Thyroid gland (tissue), 4 donors: ENCODE measurements at regions not wholly inside any gene's neighbourhood (a gene's known extent, or its start where the extent isn't known, plus 50 kb on each side); places are given as distances from the start of the nearest gene placed in this dataset.

ENCODE experiments used
- POLR2A ChIP-seq, 2 donors: fragments of 450-650 bp; IDR thresholded peaks; one replicate each; pipeline ENCODE4 v1.6.1; 2017; ENCODE audit warnings: antibody characterized with exemption in 2 of 2, mild to moderate bottlenecking in 2 of 2, moderate library complexity in 1 of 2
- TF ChIP-seq, protein P1 (sequence below), 6 experiments: fragments of 200-600 bp in 3 of 6; fragments of 450-650 bp in 3 of 6; sonication (generic) in 3 of 6; IDR thresholded peaks; one replicate each; pipeline ENCODE4 v1.5.1; 2016 to 2019; ENCODE audit warnings: antibody characterized with exemption in 6 of 6, mild to moderate bottlenecking in 2 of 6, inconsistent platforms in 1 of 6, moderate library complexity in 1 of 6

DNA sequence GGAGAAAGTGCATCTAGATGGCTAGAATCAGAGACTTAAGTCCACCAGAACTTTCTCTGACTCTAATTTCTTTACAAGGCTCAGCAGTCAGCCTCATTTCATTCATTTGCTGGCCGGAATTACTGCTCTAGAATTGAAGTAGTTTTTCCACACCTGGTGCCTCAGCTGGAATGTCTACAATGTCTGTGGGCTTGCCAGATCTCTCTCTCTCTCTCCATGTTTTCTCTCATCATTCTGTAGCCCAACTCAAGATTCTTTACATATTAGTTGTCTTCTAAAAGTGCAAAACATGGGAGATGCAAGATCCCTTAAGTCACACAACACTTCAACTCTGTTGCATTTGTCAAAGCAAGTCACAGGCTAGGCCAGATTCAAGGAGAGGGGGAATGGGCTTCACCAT, 103.9 kb upstream of the TAF11L2 start:
- TF ChIP-seq, protein P1, sequence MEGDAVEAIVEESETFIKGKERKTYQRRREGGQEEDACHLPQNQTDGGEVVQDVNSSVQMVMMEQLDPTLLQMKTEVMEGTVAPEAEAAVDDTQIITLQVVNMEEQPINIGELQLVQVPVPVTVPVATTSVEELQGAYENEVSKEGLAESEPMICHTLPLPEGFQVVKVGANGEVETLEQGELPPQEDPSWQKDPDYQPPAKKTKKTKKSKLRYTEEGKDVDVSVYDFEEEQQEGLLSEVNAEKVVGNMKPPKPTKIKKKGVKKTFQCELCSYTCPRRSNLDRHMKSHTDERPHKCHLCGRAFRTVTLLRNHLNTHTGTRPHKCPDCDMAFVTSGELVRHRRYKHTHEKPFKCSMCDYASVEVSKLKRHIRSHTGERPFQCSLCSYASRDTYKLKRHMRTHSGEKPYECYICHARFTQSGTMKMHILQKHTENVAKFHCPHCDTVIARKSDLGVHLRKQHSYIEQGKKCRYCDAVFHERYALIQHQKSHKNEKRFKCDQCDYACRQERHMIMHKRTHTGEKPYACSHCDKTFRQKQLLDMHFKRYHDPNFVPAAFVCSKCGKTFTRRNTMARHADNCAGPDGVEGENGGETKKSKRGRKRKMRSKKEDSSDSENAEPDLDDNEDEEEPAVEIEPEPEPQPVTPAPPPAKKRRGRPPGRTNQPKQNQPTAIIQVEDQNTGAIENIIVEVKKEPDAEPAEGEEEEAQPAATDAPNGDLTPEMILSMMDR (IDR thresholded peaks at IDR 0.05) = no peak
- TF ChIP-seq POLR2A (IDR thresholded peaks at IDR 0.05) = no peak
